GM19328 (cell line): ENCODE measurements at regions not wholly inside any gene's neighbourhood (a gene's known extent, or its start where the extent isn't known, plus 50 kb on each side); places are given as distances from the start of the nearest gene placed in this dataset.
"Not testable (repeated sequence)": the region's sequence is repeated elsewhere in the genome, so short reads cannot be mapped to it uniquely, and the experiment has no call there.

Experiments used
- ATAC-seq: cut with Tn5 transposase; IDR thresholded peaks from one replicate; pipeline ENCODE4 v1.9.1; 2021; ENCODE audit warnings: mild to moderate bottlenecking, moderate library complexity; ENCODE audit not compliant: unreplicated experiment

GRCh38 chr12:85424581-85425348 lies 144.7 kb downstream of the ALX1 start:
- ATAC-seq: peak; percentile 79

- no peak for ATAC-seq
Measured at GRCh38 chr12:85425349-85425612, 145.3 kb downstream of the ALX1 start.

GRCh38 chr12:85425926-85426325 lies 145.9 kb downstream of the ALX1 start:
- no peak for ATAC-seq

- ATAC-seq: not testable (repeated sequence)
Measured at GRCh38 chr12:85433148-85433547, 153.1 kb downstream of the ALX1 start.

GRCh38 chr12:85440271-85440670 lies 160.3 kb downstream of the ALX1 start:
- ATAC-seq: no peak

GRCh38 chr12:85441025-85441424 lies 161.0 kb downstream of the ALX1 start:
- ATAC-seq: no peak

- no peak for ATAC-seq
Measured at GRCh38 chr12:85441741-85442140, 161.7 kb downstream of the ALX1 start.

- ATAC-seq: no peak
Measured at GRCh38 chr12:85445060-85445938, 165.3 kb downstream of the ALX1 start.

- no peak for ATAC-seq
Measured at GRCh38 chr12:85448031-85448430, 168.0 kb downstream of the ALX1 start.

GRCh38 chr12:85448548-85449139 lies 168.6 kb downstream of the ALX1 start:
- ATAC-seq: no peak

- ATAC-seq: no peak
Measured at GRCh38 chr12:85457016-85457415, 177.0 kb downstream of the ALX1 start.

GRCh38 chr12:85461127-85461526 lies 181.1 kb downstream of the ALX1 start:
- no peak for ATAC-seq

- no peak for ATAC-seq
Measured at GRCh38 chr12:85462888-85463287, 182.9 kb downstream of the ALX1 start.

- no peak for ATAC-seq
Measured at GRCh38 chr12:85466890-85467289, 186.9 kb downstream of the ALX1 start.

- ATAC-seq: peak; percentile 88
Measured at GRCh38 chr12:85468356-85469157, 188.5 kb downstream of the ALX1 start.

- not testable (repeated sequence) for ATAC-seq
Measured at GRCh38 chr12:85469158-85470086, 189.4 kb downstream of the ALX1 start.

- ATAC-seq: not testable (repeated sequence)
Measured at GRCh38 chr12:85475277-85475676, 195.3 kb downstream of the ALX1 start.

- ATAC-seq: no peak
Measured at GRCh38 chr12:85476756-85477155, 196.7 kb downstream of the ALX1 start.

GRCh38 chr12:85484387-85484786 lies 204.4 kb downstream of the ALX1 start:
- peak; percentile 55 for ATAC-seq

- no peak for ATAC-seq
Measured at GRCh38 chr12:85489194-85489593, 209.2 kb downstream of the ALX1 start.
